ENCODE measurements at regions not wholly inside any gene's neighbourhood (a gene's known extent, or its start where the extent isn't known, plus 50 kb on each side); places are given as distances from the start of the nearest gene placed in this dataset.

DNA sequence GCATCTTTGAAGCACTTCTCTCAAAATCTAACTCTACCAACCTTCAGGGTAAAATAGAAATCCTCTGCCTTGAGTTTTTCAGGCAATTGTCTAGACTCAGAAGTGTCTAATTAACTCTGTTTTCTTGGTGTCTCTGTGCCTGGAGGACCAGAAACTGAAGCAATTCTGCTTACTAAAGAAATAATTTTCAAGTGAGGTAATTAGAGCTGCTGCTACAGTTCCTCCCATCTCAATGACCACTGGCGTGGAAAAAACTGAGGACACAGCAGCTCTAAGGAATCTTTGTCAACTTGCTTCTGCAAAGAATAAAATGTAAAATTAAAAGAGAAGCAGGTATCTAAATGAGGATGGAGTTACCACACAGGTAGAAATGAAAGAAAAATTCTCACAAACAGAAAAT, 785.0 kb downstream of the PRELID2 start:
- TF ChIP-seq POLR2AphosphoS5 (IDR thresholded peaks at IDR 0.05) (no peak), EP300 (IDR thresholded peaks at IDR 0.05) (no peak), POLR2A (IDR thresholded peaks at IDR 0.05) (no peak)
- TF ChIP-seq, protein P1, sequence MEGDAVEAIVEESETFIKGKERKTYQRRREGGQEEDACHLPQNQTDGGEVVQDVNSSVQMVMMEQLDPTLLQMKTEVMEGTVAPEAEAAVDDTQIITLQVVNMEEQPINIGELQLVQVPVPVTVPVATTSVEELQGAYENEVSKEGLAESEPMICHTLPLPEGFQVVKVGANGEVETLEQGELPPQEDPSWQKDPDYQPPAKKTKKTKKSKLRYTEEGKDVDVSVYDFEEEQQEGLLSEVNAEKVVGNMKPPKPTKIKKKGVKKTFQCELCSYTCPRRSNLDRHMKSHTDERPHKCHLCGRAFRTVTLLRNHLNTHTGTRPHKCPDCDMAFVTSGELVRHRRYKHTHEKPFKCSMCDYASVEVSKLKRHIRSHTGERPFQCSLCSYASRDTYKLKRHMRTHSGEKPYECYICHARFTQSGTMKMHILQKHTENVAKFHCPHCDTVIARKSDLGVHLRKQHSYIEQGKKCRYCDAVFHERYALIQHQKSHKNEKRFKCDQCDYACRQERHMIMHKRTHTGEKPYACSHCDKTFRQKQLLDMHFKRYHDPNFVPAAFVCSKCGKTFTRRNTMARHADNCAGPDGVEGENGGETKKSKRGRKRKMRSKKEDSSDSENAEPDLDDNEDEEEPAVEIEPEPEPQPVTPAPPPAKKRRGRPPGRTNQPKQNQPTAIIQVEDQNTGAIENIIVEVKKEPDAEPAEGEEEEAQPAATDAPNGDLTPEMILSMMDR (IDR thresholded peaks at IDR 0.05) = no peak
- H3K36me3 ChIP-seq = no peaks in the 10 kb centered on the region
- H3K4me1 ChIP-seq = no peaks in the 10 kb centered on the region
- WGBS, 5 donors = 70 to 93% (median 82%) methylated on average over 1 of the region's 1 CpG
- H3K4me3 ChIP-seq = no peak overlapping the region
- no peaks in the 10 kb centered on the region for H3K9me3 ChIP-seq
- H3K27me3 ChIP-seq = no peaks in the 10 kb centered on the region
- intact Hi-C loops (cut with DNase I; ENCODE audit: low total_unique reads) = no loop called here
- no peak for DNase-seq
- H3K27ac ChIP-seq = no peak overlapping the region

DNA sequence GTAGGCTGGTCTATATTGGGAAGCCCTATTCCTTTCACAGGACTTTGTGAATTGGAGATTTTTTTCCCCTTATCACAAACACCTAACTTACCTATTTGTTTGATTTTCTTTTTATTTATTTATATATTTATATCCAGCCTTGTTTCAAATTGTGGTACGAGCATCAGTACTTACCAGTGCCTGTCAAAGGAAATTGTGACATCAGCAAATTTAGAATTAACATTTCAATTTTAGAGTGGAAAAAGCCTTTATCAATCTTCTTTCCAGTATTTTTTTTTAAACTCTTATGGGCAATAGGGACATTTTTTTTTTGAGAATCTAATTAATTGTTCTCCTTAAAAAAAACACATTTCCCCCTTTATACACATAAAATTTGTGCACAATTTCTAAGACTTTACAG, 790.2 kb downstream of the PRELID2 start:
- Histone ChIP-seq H3K9me3 (peaks cover 0 to 6% (median 0%) of the 10 kb centered on the region in 4 donors), H3K4me3 (no peak overlapping the region), H3K27me3 (no peaks in the 10 kb centered on the region), H3K4me1 (no peaks in the 10 kb centered on the region), H3K27ac (no peak overlapping the region), H3K36me3 (no peaks in the 10 kb centered on the region)
- no peak for TF ChIP-seq POLR2A (IDR thresholded peaks at IDR 0.05)
- TF ChIP-seq, protein P1 (IDR thresholded peaks at IDR 0.05) = no peak
- TF ChIP-seq POLR2AphosphoS5 (IDR thresholded peaks at IDR 0.05) = no peak
- TF ChIP-seq EP300 (IDR thresholded peaks at IDR 0.05) = no peak
- no peak for DNase-seq
- intact Hi-C loops (cut with DNase I; ENCODE audit: low total_unique reads) = no loop called here
- WGBS, 5 donors = 67 to 87% (median 73%) methylated on average over 1 of the region's 1 CpG

GRCh38 chr5:145028626-145029025, 806.5 kb downstream of the PRELID2 start:
- Histone ChIP-seq H3K4me1 (no peaks in the 10 kb centered on the region), H3K9me3 (no peaks in the 10 kb centered on the region)
- DNase-seq = no peak

DNA sequence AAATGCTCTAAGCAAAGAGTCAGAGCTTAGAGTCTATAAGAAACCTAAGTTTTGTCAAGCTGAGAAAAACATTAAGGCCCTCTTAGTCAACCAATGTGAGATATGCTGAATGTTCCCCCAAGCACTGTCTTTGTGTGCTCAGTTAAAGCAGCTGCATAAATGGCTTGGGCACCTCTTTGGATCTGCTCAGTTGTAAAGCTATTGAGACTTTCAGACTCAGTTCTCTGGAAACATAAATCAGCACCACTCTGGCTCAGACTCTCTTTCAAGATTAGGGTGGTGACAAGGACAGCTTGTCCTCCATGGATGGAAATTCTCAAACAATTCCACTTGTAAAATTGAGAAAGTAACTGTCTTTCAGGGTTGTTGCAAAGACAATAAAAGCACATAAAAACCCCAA, 807.9 kb downstream of the PRELID2 start:
- H3K4me3 ChIP-seq = no peak overlapping the region
- TF ChIP-seq, protein P1 (IDR thresholded peaks at IDR 0.05) = no peak
- TF ChIP-seq EP300 (IDR thresholded peaks at IDR 0.05) (no peak), POLR2AphosphoS5 (IDR thresholded peaks at IDR 0.05) (no peak), POLR2A (IDR thresholded peaks at IDR 0.05) (no peak)
- intact Hi-C loops (cut with DNase I; ENCODE audit: low total_unique reads) = no loop called here
- no peak for DNase-seq
- no peaks in the 10 kb centered on the region for H3K36me3 ChIP-seq
- no peak overlapping the region for H3K27ac ChIP-seq
- H3K27me3 ChIP-seq = no peaks in the 10 kb centered on the region
- H3K4me1 ChIP-seq = no peaks in the 10 kb centered on the region
- H3K9me3 ChIP-seq = no peaks in the 10 kb centered on the region

More at GRCh38 chr5:145028626-145029025, 806.5 kb downstream of the PRELID2 start:
- 32 to 58% (median 43%) methylated on average over 1 of the region's 1 CpG for WGBS, 5 donors
- H3K27ac ChIP-seq = no peak overlapping the region
- intact Hi-C loops (cut with DNase I; ENCODE audit: low total_unique reads) = no loop called here
- H3K36me3 ChIP-seq = no peaks in the 10 kb centered on the region
- no peak overlapping the region for H3K4me3 ChIP-seq
- H3K27me3 ChIP-seq = no peaks in the 10 kb centered on the region
- TF ChIP-seq POLR2AphosphoS5 (IDR thresholded peaks at IDR 0.05) (no peak), POLR2A (IDR thresholded peaks at IDR 0.05) (no peak), EP300 (IDR thresholded peaks at IDR 0.05) (no peak)
- TF ChIP-seq, protein P1 (IDR thresholded peaks at IDR 0.05) = no peak

Data from stomach (tissue), 8 donors.